ENCODE measurements at regions not wholly inside any gene's neighbourhood (a gene's known extent, or its start where the extent isn't known, plus 50 kb on each side); places are given as distances from the start of the nearest gene placed in this dataset.

- no peak for ATAC-seq (ENCODE audit: low read depth in 2 of 2)
- Mint-ChIP-seq H3K27ac (no peak overlapping the region), H3K9me3 (peaks cover 0 to 3% (median 0%) of the 10 kb centered on the region in 7 donors), H3K36me3 (no peaks in the 10 kb centered on the region), H3K27me3 (peaks cover 33 to 92% (median 81%) of the 10 kb centered on the region in 3 donors), H3K4me3 (no peak overlapping the region), H3K4me1 (peaks cover 0 to 4% (median 0%) of the 10 kb centered on the region in 3 donors)
- DNase-seq = no peak
Measured at GRCh38 chr11:116503216-116504160, 269.3 kb downstream of the BUD13 start.

- DNase-seq (no peak), ATAC-seq (ENCODE audit: low read depth in 2 of 2) (no peak)
- peaks cover 0 to 4% (median 0%) of the 10 kb centered on the region in 3 donors for H3K4me1 Mint-ChIP-seq
- no peaks in the 10 kb centered on the region for H3K36me3 Mint-ChIP-seq
- peaks cover 33 to 88% (median 76%) of the 10 kb centered on the region in 3 donors for H3K27me3 Mint-ChIP-seq
- no peak overlapping the region for H3K4me3 Mint-ChIP-seq
- H3K27ac Mint-ChIP-seq = no peak overlapping the region
- H3K9me3 Mint-ChIP-seq = peaks cover 0 to 3% (median 0%) of the 10 kb centered on the region in 7 donors
Measured at GRCh38 chr11:116502641-116503061, 270.1 kb downstream of the BUD13 start.

GRCh38 chr11:116501728-116502127, 271.1 kb downstream of the BUD13 start:
- Mint-ChIP-seq H3K9me3 (peaks cover 0 to 3% (median 0%) of the 10 kb centered on the region in 7 donors), H3K4me3 (no peak overlapping the region), H3K36me3 (no peaks in the 10 kb centered on the region), H3K27me3 (peaks cover 33 to 79% (median 74%) of the 10 kb centered on the region in 3 donors), H3K27ac (no peak overlapping the region), H3K4me1 (peaks cover 0 to 4% (median 0%) of the 10 kb centered on the region in 3 donors)
- ATAC-seq (ENCODE audit: low read depth in 2 of 2) (no peak), DNase-seq (no peak)

- H3K27ac Mint-ChIP-seq = no peak overlapping the region
- peaks cover 0 to 4% (median 0%) of the 10 kb centered on the region in 3 donors for H3K4me1 Mint-ChIP-seq
- DNase-seq = no peak
- ATAC-seq (ENCODE audit: low read depth in 2 of 2) = no peak
- peaks cover 33 to 73% (median 67%) of the 10 kb centered on the region in 3 donors for H3K27me3 Mint-ChIP-seq
- H3K36me3 Mint-ChIP-seq = no peaks in the 10 kb centered on the region
- H3K4me3 Mint-ChIP-seq = peak overlapping the region in 1 of 8 donors; percentile 40
- peaks cover 0 to 3% (median 0%) of the 10 kb centered on the region in 7 donors for H3K9me3 Mint-ChIP-seq
Measured at GRCh38 chr11:116500947-116501602, 271.7 kb downstream of the BUD13 start.

- peaks cover 0 to 4% (median 0%) of the 10 kb centered on the region in 3 donors for H3K4me1 Mint-ChIP-seq
- peak overlapping the region in 1 of 8 donors; percentile 40 for H3K4me3 Mint-ChIP-seq
- H3K36me3 Mint-ChIP-seq = no peaks in the 10 kb centered on the region
- DNase-seq (no peak), ATAC-seq (ENCODE audit: low read depth in 2 of 2) (no peak)
- no peak overlapping the region for H3K27ac Mint-ChIP-seq
- H3K9me3 Mint-ChIP-seq = peaks cover 0 to 3% (median 0%) of the 10 kb centered on the region in 7 donors
- peaks cover 30 to 65% (median 59%) of the 10 kb centered on the region in 3 donors for H3K27me3 Mint-ChIP-seq
Measured at GRCh38 chr11:116500026-116500946, 272.5 kb downstream of the BUD13 start.

- Mint-ChIP-seq H3K9me3 (peaks cover 0 to 3% (median 0%) of the 10 kb centered on the region in 7 donors), H3K36me3 (no peaks in the 10 kb centered on the region), H3K27ac (no peak overlapping the region), H3K27me3 (peaks cover 26 to 57% (median 51%) of the 10 kb centered on the region in 3 donors), H3K4me1 (peaks cover 0 to 4% (median 0%) of the 10 kb centered on the region in 3 donors), H3K4me3 (no peak overlapping the region)
- DNase-seq = no peak
- ATAC-seq (ENCODE audit: low read depth in 2 of 2) = no peak
Measured at GRCh38 chr11:116499396-116500003, 273.3 kb downstream of the BUD13 start.

- no peak for ATAC-seq (ENCODE audit: low read depth in 2 of 2)
- H3K9me3 Mint-ChIP-seq = peaks cover 0 to 3% (median 0%) of the 10 kb centered on the region in 7 donors
- H3K4me3 Mint-ChIP-seq = no peak overlapping the region
- peaks cover 0 to 4% (median 0%) of the 10 kb centered on the region in 3 donors for H3K4me1 Mint-ChIP-seq
- no peaks in the 10 kb centered on the region for H3K36me3 Mint-ChIP-seq
- H3K27ac Mint-ChIP-seq = no peak overlapping the region
- DNase-seq = no peak
- peaks cover 15 to 44% (median 38%) of the 10 kb centered on the region in 3 donors for H3K27me3 Mint-ChIP-seq
Measured at GRCh38 chr11:116498161-116498560, 274.6 kb downstream of the BUD13 start.

GRCh38 chr11:116492600-116492999, 280.2 kb downstream of the BUD13 start:
- Mint-ChIP-seq H3K4me1 (no peaks in the 10 kb centered on the region), H3K27me3 (peaks cover 12 to 18% (median 14%) of the 10 kb centered on the region in 3 donors), H3K36me3 (no peaks in the 10 kb centered on the region), H3K4me3 (no peak overlapping the region), H3K9me3 (peaks cover 0 to 2% (median 0%) of the 10 kb centered on the region in 7 donors), H3K27ac (no peak overlapping the region)
- ATAC-seq (ENCODE audit: low read depth in 2 of 2) = no peak
- no peak for DNase-seq

GRCh38 chr11:116488836-116489389, 283.9 kb downstream of the BUD13 start:
- DNase-seq (no peak), ATAC-seq (ENCODE audit: low read depth in 2 of 2) (no peak)
- H3K36me3 Mint-ChIP-seq = no peaks in the 10 kb centered on the region
- no peaks in the 10 kb centered on the region for H3K4me1 Mint-ChIP-seq
- H3K9me3 Mint-ChIP-seq = peaks cover 0 to 4% (median 0%) of the 10 kb centered on the region in 7 donors
- H3K27me3 Mint-ChIP-seq = peaks cover 18 to 27% (median 22%) of the 10 kb centered on the region in 3 donors
- peak overlapping the region in 1 of 8 donors; percentile 71 for H3K4me3 Mint-ChIP-seq
- H3K27ac Mint-ChIP-seq = no peak overlapping the region

- no peak for ATAC-seq (ENCODE audit: low read depth in 2 of 2)
- Mint-ChIP-seq H3K27me3 (peaks cover 16 to 27% (median 22%) of the 10 kb centered on the region in 3 donors), H3K9me3 (peaks cover 0 to 4% (median 0%) of the 10 kb centered on the region in 7 donors), H3K4me1 (no peaks in the 10 kb centered on the region), H3K27ac (peak overlapping the region in 1 of 6 donors; percentile 73), H3K4me3 (no peak overlapping the region), H3K36me3 (no peaks in the 10 kb centered on the region)
- DNase-seq = no peak
Measured at GRCh38 chr11:116485425-116485824, 287.4 kb downstream of the BUD13 start.

- no peaks in the 10 kb centered on the region for H3K4me1 Mint-ChIP-seq
- DNase-seq = no peak
- no peak overlapping the region for H3K4me3 Mint-ChIP-seq
- H3K27ac Mint-ChIP-seq = no peak overlapping the region
- peaks cover 0 to 2% (median 0%) of the 10 kb centered on the region in 7 donors for H3K9me3 Mint-ChIP-seq
- peaks cover 10 to 14% (median 13%) of the 10 kb centered on the region in 3 donors for H3K27me3 Mint-ChIP-seq
- no peak for ATAC-seq (ENCODE audit: low read depth in 2 of 2)
- H3K36me3 Mint-ChIP-seq = no peaks in the 10 kb centered on the region
Measured at GRCh38 chr11:116482716-116483115, 290.1 kb downstream of the BUD13 start.

- Mint-ChIP-seq H3K4me1 (no peaks in the 10 kb centered on the region), H3K27me3 (peaks cover 6 to 8% (median 7%) of the 10 kb centered on the region in 3 donors), H3K9me3 (peaks cover 0 to 2% (median 0%) of the 10 kb centered on the region in 7 donors), H3K4me3 (no peak overlapping the region), H3K36me3 (no peaks in the 10 kb centered on the region), H3K27ac (no peak overlapping the region)
- DNase-seq (no peak), ATAC-seq (ENCODE audit: low read depth in 2 of 2) (no peak)
Measured at GRCh38 chr11:116481126-116481675, 291.6 kb downstream of the BUD13 start.
